T-helper 9 cell (primary cell): ENCODE measurements at regions not wholly inside any gene's neighbourhood (a gene's known extent, or its start where the extent isn't known, plus 50 kb on each side); places are given as distances from the start of the nearest gene placed in this dataset.
"Not testable (repeated sequence)": the region's sequence is repeated elsewhere in the genome, so short reads cannot be mapped to it uniquely, and the experiment has no call there.

Experiments used
- DNase-seq: peaks from one replicate; pipeline ENCODE4 v3.0.0-alpha.2; 2020

DNA sequence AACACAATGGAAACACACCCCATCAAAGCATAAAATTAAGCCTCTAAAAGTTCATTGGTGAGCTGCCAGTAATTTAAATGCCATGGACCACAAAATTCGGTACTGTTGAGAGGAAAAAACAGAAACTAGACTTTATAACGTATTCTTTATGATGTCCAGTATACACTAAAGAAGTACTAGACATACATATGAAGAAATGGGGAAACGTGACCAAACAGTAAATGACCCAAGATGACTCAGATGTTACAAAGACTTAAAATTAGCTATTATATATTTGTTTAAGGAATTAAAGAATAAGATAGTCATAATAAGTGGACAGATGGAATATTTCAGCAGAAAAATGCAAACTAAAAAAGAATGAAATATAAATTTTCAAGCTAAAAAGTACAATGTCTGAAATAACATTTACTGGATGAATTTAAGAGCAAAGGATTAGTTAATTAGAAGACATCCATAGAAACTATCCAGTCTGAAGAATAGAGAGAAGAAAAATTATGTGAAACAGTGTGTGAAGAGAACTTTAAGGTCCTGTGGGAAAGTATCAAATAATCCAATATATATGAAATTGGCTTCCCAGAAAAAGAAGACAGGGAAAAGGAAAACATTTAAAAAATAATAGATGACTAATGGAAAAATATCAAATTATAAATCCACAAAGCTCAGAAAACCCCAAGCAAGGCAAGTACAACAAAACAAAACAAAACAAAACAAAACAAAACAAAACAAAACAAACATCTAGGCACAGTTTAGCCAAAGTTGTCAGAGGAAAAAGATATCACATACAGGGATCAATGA lies 69.4 kb downstream of the SAMD9 start:
- DNase-seq: no peak

DNA sequence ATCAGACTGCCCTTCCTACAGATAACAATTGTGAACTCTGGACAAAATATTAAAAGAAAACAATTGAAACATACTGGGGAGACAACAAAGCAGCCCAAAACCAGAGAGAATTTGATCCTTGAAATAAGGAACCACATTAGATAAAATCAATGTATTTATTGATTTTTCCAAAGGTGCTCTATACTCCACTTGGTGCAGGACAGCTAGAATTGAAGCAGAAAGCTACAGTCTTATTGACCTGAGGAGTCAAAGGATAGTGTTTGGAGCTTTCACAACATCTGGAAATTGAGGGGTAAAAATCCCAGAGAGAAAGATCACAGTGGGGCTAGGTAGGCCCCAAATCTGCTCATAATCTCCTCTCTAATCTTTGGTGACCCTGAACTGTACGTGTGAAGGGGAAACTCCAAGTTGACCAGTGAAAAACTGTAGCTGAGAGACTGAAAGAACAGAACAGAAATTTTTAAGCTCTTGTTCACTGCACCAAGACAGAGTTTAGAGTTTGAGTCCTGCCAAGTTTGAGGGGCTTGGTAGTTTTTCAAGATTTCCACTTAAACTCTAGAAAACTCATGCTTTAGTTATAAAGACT lies 70.2 kb downstream of the SAMD9 start:
- no peak for DNase-seq

DNA sequence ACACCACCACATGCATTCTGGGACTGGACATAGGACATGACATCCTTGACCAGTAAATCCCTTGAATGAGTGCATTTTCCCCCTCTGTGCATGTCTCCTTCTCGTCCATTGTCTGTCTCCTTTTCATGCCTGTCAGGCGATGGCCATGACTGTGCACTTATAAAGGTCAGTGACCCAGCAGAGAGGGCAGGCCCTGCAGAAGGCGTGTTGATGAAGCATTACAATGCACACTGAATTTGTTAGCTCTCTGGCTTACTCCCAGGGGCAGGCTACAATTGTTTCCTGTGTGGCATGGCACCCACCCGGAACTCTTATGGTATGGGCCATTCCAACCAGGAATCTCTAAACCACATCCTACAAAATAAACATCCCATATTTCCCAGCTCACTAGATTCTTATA lies 71.1 kb downstream of the SAMD9 start:
- DNase-seq: no peak

DNA sequence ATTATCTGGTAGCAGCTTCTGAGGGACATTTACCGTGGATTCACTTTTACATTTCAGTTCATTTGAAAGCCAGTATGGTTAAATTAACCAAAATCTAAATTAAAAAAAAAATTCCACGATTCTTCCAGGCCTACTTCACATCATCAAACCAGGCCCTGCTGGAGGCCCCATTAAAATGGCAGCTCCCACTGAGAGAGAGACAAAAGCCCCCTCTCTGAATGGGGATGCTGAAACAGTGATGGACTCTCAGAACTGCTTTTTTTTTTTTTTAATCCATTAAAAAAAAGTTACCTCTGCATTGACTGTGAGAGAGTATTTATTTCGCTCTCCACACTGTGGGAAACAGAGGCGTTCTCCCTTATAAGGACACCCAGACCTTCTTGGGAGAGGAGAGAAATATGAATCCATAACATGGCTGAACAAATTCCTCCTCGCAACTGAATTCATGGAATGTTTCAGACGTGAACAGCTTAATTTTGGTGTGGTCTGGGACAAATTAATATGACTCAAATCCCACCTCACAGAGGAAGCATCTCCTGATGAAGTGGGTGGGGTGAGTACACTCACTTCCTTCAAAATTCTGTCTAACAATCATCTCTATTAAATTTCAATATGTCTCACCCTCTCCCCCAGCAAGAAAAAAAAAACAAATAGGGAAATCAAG lies 73.5 kb downstream of the SAMD9 start:
- DNase-seq: no peak

DNA sequence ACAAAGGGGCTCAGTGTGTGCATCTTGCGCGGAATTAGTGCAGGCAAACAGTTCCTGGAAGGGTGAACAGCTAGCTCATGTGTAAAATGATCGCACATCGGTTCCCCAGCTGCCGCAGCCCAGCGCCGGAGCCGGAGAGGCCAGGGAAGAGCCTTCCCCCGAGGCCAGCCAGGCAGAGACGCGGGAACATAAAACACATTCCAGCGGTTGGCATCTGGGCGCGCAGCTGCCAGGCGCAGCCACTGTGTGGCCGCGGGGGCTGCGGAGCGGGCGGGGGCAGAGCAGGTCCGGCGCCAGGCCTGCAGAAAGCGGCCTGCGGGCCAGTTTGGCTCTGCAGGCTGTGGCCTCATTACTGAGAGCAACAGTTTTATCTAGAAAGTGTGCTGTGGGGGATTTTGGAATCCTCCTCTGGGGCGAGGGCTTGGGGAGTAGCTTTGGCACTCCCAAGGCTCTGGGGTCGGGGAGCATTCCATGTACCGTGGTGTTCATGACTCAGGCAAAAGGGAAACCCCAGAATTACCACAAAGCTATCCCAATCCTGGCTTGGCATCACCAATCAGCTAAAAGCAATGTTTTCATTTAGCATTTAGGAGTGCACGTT lies 74.3 kb downstream of the SAMD9 start:
- DNase-seq: no peak

DNA sequence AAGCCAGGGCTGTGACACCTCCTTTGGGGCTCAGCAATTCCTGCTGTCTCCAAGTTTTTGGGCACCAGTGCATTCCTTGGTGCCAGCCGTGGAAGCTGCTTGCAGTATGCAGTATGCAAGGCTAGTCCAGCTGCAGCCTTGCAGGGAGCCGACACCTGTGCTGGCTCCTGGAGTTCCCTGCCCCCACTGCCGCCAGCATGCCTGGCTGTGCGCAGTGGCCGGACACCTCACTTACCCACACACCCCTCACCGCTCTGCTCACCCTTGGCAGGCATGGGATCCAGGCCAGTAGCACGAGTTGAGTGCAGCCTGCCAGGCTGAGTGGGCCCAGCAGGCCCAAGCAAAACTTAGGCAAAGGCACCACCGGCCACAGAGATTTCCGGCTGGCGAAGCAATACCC lies 77.4 kb downstream of the SAMD9 start:
- DNase-seq: no peak

DNA sequence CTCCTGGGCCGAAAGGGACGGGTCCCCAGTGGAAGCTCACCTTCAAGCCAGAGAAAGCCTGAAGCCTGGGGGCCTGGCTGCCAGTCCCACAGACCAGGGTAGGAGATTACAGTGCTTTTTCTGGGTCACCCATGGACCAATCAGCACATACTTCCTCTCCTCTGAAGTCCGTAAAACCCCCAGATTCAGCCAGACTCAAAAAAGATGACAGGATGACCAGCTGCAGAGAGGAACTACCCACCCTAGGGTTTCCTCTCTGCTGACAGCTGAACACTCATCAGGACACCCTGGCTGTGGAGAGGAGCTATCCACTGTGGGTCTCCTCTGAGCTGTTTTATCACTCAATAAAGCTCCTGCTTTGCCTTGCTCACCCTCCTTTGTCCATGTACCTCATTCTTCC lies 78.0 kb downstream of the SAMD9 start:
- no peak for DNase-seq

DNA sequence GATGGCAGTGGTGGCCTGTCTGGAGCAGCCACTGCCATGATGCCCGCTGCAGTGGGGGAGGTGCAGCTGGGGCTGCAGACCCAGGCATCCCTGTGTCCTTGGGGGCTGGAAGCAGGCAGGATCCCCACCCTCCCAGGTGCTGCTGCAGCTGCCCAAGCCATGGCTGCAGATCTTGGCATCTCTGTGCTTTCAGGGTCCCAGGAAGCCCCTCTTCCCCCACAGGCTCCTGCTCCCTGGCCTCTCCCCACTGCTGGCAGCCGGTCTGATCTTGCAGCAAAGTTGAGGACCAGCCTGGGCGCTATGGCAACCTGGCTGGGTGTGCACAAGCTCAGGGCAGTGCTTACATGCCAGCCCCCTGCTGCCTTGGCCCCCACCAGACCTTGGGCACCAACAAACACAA lies 78.5 kb downstream of the SAMD9 start:
- no peak for DNase-seq

DNA sequence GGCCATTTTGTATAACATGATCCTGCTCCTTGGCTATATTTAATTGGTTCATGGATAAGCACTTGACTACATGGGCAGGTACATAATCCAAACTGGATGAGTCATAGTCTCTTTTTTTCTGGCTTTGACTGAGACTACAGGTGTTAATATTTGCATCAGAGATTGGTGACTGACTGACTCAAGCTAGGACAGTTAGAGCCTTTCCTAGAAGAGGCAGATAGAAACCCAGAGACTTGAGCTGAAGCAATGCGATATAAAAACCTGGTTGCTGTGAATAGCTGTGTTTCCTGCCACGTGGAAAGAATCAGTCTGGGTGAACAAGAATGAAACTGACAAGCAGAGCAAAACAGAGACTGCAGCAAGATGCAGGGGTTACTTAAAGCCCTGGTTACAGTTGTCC lies 81.0 kb downstream of the SAMD9 start:
- no peak for DNase-seq

DNA sequence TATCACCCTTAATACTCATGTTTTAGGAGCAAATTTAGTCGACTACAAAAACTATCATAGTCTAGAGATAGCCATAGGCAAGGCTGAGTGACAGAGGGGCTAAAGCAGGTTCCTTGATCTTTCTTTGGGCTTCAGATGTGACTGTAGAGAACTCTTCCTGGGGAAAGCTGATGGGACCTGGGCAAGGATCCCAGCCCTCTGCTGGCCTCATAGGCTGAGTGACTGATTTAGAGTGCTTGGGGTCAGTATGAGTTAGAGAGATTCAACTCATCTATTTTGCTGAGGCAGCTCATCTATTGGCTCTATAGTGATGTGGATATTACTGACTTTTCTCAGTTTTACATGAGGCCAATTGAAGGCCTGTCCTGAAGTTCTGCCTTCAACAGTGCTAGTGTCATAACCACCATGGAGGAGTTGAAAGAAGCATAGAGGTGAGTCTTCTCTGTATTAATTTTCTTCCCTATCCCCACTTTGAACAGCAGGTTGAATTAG lies 81.6 kb downstream of the SAMD9 start:
- DNase-seq: no peak

DNA sequence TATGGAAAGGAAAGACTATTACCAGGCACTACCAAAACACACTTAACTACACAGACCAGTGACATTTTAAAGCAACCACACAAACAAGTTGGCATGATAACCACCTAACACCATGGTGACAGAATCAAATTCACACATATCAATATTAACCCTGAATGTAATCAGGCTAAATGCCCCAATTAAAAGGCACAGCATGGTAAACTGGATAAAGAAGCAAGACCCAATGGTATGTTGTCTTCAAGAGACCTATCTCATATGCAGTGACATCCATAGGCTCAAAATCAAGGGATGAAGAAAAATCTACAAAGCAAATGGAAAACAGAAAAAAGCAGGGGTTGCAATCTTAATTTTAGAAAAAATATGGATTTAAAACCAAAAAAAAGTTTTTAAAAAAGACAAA lies 86.0 kb downstream of the SAMD9 start:
- no peak for DNase-seq

DNA sequence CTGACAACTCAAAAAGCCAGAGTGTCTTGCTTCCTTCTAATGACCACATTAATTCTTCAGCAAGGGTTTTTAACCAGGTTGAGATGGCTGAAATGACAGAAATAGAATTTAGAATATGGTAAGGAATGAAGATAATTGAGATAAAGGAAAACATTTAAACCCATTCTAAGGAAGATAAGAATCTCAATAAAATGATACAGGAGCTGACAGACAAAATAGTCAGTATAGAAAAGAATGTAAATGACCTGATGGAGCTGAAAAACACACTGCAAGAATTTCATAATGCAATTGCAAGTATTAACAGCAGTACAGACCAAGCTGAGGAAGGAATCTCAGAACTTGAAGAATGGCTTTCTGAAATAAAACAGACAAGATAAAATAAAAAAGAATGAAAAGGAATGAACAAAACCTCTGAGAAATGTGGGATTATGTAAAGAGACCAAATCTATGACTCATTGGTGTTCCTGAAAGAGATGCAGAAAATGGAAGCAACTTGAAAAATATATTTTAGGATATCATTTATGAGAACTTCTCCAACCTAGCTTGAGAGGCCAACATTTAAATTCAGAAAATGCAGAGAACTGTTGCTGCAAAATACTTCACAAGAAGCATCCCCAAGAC lies 87.1 kb downstream of the SAMD9 start:
- no peak for DNase-seq

DNA sequence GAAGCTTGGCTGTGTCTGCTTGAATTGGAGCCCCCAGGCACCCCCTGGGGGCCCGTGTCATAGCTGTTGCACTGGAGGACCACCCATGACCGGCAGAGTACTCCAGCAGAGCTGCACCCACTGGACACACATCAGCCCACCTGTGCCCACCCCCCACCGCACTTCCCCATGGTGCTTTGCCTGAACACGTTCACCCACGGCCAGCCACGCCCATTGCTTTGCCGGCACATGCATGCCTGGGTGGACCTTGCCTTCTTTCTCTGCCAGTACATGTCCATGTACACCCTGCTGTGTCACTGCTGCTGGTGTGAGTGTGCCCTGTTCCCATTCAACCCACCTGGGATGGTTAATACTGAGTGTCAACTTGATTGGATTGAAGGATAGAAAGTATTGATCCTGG lies 88.7 kb downstream of the SAMD9 start:
- DNase-seq: no peak

DNA sequence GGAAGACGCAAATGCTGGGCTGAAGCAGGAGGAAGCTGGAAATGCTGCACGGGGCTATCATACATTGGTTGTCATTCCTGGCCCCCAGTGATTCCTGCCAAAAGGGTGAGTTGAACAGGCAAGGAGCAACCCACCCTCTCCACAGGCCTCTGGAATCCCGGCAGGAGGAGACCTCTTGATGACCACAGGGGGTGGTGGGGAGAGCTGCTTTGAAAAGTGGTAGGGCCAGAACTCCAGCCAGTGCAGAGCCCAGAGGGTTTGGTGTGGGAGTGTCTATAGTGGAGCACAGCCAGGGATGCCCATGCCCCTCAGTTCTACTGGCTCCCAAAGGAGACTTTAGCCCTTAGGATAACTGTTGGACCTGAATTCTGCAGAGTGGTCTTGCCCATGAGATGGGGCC lies 89.2 kb downstream of the SAMD9 start:
- DNase-seq: no peak

DNA sequence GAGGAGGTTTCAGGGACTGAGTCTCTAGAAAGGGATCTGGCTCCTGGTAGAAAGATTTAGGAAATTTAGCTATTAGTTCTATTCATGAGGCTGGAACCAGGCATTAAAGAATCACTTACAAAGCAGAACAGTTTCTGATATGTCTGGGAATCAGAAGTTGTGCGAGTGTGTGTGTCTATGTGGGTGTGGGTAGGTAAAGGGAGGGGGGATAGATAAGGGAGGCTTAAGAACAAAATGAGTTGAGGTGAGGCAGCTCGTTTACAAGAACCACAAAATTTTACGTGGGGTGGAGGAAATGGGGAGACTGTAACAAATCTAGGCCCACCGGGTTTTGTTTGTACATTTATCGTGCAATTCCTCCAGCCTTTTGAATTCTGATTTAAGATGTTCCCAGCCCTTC lies 90.7 kb downstream of the SAMD9 start:
- no peak for DNase-seq

DNA sequence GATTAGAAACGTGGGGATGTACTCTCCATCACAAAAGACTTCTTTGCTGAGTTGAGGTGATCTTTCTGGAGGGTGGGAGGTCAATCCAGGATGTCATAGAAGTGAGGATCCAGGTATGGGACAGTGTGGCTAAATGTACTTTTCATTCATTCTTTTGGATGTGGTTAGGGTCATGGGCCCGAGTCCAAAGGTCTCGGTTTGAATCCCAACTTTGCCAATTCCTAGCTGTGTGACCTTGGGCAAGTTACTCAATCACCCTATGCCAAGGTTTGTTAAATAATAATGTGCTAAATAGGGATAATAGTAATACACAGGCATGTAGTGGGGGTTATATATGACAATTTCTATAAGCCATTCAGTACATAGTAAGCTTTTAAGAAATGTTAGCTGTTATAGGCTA lies 91.4 kb downstream of the SAMD9 start:
- DNase-seq: no peak

DNA sequence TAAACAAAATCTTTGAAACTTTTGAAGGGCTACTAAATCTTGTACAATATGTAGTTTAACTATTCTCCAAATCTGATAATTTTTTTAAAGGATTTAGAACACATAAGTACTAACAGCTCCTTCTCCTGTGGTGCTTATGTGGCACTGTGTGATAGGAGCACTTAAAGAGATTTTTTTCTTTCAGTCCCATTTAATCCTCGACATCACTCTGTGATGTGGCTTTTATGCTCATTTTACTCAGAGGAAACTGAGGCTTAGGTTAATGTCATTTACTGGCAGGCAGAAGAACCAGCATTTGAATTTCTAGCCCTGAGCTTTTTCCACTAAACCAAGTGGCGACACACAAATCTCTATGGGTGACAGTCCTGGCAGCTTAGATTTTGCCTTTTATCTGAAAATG lies 92.4 kb downstream of the SAMD9 start:
- no peak for DNase-seq

DNA sequence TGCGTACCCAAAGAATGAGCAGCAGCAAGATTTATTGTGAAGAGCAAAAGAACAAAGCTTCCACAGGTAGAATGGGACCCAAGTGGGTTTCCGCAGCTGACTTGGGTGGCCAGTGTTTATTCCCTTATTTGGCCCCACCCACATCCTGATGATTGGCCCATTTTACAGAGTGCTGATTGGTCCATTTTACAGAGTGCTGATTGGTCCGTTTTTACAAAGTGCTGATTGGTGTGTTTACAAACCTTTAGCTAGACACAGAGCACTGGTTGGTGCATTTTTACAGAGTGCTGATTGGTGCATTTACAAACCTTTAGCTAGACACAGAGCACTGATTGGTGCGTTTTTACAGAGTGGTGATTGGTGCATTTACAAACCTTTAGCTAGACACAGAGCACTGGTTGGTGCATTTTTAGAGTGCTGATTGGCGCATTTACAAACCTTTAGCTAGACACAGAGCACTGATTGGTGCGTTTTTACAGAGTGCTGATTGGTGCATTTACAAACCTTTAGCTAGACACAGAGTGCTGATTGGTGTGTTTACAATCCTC lies 94.8 kb downstream of the SAMD9 start:
- not testable (repeated sequence) for DNase-seq

DNA sequence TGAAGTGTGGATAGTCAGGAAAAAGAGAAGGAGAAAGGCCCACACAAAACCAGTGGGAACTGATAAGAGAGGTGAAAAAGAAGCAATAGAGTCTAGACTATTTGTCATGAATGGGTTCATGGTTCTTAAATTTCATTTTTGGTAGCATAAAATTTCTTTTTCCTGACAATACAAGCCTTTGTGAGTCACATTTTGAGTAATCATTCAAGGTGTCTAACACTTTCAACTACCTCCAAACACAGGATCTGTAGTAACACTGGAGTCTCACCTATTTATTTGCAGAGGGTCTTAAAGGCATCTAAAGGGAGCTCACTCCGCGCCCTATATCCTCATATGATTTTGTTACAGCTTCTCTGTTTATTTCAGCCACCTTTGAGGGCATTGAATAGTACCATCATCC lies 96.0 kb downstream of the SAMD9 start:
- no peak for DNase-seq

DNA sequence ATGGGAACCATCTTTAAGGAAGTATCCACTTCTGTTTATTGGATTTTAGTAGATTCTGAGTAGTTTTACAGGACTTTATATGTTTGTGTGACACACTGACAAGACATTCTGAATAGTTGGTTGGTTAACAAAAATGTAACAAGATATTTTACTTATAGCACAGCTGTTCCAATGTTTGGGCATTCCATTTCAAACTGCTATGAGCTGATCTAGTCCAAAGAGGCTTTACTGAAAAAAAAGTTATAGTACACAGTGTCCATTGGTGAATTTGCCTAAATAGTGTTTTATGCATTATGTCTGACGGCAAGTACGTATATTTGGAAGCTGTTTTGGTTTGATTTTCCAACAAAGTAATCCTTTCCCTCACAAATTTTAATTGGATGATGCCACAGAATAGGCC lies 99.1 kb downstream of the SAMD9 start:
- DNase-seq: no peak

DNA sequence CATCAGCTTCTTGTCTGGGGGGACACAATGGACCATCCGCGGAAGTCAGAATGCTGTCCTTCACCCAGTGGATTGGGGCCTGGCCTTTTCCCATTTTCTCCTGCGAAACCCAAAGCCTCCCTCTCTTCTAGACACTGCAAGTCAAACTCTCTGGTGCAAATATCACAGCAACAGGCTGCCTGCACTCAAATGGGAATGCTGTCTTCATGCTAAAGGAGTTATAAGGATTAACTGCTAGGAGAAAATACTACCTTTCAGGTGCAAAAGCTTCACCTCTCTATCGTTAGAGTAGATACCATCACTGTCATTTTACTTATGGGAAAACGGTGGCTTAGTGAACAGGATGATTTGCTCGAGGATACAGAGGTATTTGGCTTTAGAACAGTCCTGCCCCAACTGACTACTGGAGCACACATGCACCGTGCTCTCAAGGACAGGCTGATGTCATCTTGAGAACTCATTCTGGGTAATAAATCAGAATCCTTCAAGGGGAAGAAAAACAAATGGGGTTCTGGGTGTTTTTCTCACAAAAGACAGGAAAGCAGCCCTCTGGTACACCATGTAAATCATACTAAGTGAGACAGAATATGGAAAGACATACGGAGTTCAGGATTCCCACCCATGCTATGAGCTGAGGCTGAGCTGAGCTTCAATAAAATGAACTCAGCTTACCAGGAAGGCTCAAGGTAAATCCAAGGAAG lies 100.9 kb downstream of the SAMD9 start:
- no peak for DNase-seq

DNA sequence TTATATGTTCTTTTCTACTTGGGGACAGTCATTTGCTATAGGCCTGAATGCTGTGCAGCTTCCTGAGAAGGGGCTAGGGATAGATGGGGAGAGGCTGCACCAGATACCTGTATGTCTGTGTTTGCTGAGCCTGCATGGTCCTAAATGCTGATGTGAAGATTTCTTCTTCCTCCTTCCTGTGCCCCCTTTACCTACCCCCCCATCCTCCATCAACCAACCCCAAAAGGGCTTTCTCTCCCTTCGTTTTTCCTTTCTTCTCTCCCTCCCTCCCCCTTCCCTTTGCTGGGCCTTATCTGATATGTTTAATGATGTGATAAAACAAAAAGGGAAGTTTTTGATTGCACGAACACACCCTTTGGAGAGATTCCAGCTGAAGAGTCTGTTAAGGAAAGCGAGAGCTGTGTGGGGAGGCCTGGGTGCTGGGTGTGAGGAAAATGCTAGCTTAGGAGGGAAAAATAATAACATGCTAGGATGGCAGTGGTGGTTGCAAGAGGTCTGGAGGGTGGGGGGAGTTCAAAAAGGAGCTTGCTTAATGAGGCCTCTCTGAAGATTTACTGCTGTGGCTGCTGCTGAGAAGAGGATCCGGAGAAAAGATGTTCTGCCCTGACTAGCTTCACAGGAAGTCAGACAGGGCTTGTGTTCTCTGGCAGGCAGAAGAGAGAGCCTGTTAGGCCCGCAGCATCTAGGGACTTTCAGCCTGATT lies 101.8 kb downstream of the SAMD9 start:
- DNase-seq: no peak
